Prostate gland (tissue), 2 donors: ENCODE measurements at regions not wholly inside any gene's neighbourhood (a gene's known extent, or its start where the extent isn't known, plus 50 kb on each side); places are given as distances from the start of the nearest gene placed in this dataset.

Experiments used
- CTCF ChIP-seq, 4 experiments: fragments of 200-600 bp in 2 of 4; fragments of 450-650 bp in 2 of 4; sonication (generic) in 2 of 4; IDR thresholded peaks; 1 replicate in 3 of 4; 2 replicates in 1 of 4; pipeline ENCODE4 v1.5.1; 2016 to 2019; ENCODE audit warnings: antibody characterized with exemption in 4 of 4, mild to moderate bottlenecking in 2 of 4, moderate library complexity in 2 of 4
- POLR2AphosphoS5 ChIP-seq: sonication (generic); formaldehyde crosslinking; IDR thresholded peaks from one replicate; pipeline ENCODE4 v1.6.1; 2017; ENCODE audit warnings: antibody characterized with exemption

GRCh38 chr1:94743862-94744261, 76.3 kb upstream of the SLC44A3 start:
- TF ChIP-seq POLR2AphosphoS5, result peak; percentile 99
- no peak for TF ChIP-seq CTCF (IDR thresholded peaks at IDR 0.05)
